H1 (cell line): ENCODE measurements at regions not wholly inside any gene's neighbourhood (a gene's known extent, or its start where the extent isn't known, plus 50 kb on each side); places are given as distances from the start of the nearest gene placed in this dataset.

Source experiments
- CEBPB ChIP-seq: IDR thresholded peaks from 2 replicates; pipeline ENCODE4 v1.6.1; 2012; ENCODE audit warnings: low read depth, low read length
- CTCF ChIP-seq, 3 experiments: IDR thresholded peaks; 1 replicate in 2 of 3; 2 replicates in 1 of 3; pipeline versions ENCODE4 v1.5.1 to v1.6.1; 2011; ENCODE audit warnings: low read length in 3 of 3, mild to moderate bottlenecking in 3 of 3, inconsistent platforms in 2 of 3, low read depth in 1 of 3, moderate library complexity in 1 of 3; ENCODE audit not compliant: insufficient read depth in 1 of 3; ENCODE audit errors: control extremely low read depth in 1 of 3
- EP300 ChIP-seq, 2 experiments: IDR thresholded peaks; 1 replicate in 1 of 2; 2 replicates in 1 of 2; pipeline ENCODE4 v1.6.1; 2011 to 2012; ENCODE audit warnings: low read depth in 2 of 2, low read length in 2 of 2, mild to moderate bottlenecking in 2 of 2, borderline replicate concordance in 1 of 2, inconsistent platforms in 1 of 2, moderate library complexity in 1 of 2
- EZH2 ChIP-seq: fragments of 200-600 bp; sonication (generic); IDR thresholded peaks from 2 replicates; pipeline ENCODE4 v1.7.1; 2012; ENCODE audit warnings: low read depth, mild to moderate bottlenecking, moderate library complexity, low read length, inconsistent platforms; ENCODE audit not compliant: severe bottlenecking
- FOSL1 ChIP-seq: IDR thresholded peaks from 2 replicates; pipeline ENCODE4 v1.6.1; 2011; ENCODE audit warnings: mild to moderate bottlenecking, low read depth, low read length, moderate library complexity; ENCODE audit not compliant: insufficient read depth
- HDAC6 ChIP-seq: IDR thresholded peaks from one replicate; pipeline ENCODE4 v1.7.1; 2012; ENCODE audit warnings: low read depth, mild to moderate bottlenecking, inconsistent platforms, low read length, moderate library complexity
- JUND ChIP-seq: IDR thresholded peaks from 2 replicates; pipeline ENCODE4 v1.6.1; 2011; ENCODE audit warnings: mild to moderate bottlenecking, improper control_type of control experiment, low read length
- POLR2A ChIP-seq, 2 experiments: IDR thresholded peaks; 1 replicate in 1 of 2; 2 replicates in 1 of 2; pipeline ENCODE4 v1.6.1; 2011; ENCODE audit warnings: low read depth in 2 of 2, low read length in 2 of 2, mild to moderate bottlenecking in 2 of 2; ENCODE audit errors: control extremely low read depth in 1 of 2
- POLR2AphosphoS5 ChIP-seq: IDR thresholded peaks from 2 replicates; pipeline ENCODE4 v1.6.1; 2011; ENCODE audit warnings: low read depth, low read length
- SRF ChIP-seq: IDR thresholded peaks from 2 replicates; pipeline ENCODE4 v1.6.1; 2011; ENCODE audit warnings: mild to moderate bottlenecking, low read depth, low read length, moderate library complexity
- TAF1 ChIP-seq: IDR thresholded peaks from 2 replicates; pipeline ENCODE4 v1.6.1; 2011; ENCODE audit warnings: mild to moderate bottlenecking, low read depth, low read length

GRCh38 chr9:74041588-74041987, 455.5 kb upstream of the RORB start:
- TF ChIP-seq POLR2AphosphoS5 (no peak), TAF1 (no peak), JUND (no peak), CTCF (IDR thresholded peaks at IDR 0.05; ENCODE audit: control extremely low read depth in 1 of 3, insufficient read depth in 1 of 3, low read depth in 1 of 3, low read length in 3 of 3) (no peak), SRF (no peak), CEBPB (no peak), FOSL1 (no peak), EZH2 (no peak), EP300 (IDR thresholded peaks at IDR 0.05; ENCODE audit: borderline replicate concordance in 1 of 2, low read depth in 2 of 2, low read length in 2 of 2) (no peak), HDAC6 (no peak), POLR2A (IDR thresholded peaks at IDR 0.05; ENCODE audit: control extremely low read depth in 1 of 2, low read depth in 2 of 2, low read length in 2 of 2) (no peak)
